ENCODE measurements at regions not wholly inside any gene's neighbourhood (a gene's known extent, or its start where the extent isn't known, plus 50 kb on each side); places are given as distances from the start of the nearest gene placed in this dataset.

DNA sequence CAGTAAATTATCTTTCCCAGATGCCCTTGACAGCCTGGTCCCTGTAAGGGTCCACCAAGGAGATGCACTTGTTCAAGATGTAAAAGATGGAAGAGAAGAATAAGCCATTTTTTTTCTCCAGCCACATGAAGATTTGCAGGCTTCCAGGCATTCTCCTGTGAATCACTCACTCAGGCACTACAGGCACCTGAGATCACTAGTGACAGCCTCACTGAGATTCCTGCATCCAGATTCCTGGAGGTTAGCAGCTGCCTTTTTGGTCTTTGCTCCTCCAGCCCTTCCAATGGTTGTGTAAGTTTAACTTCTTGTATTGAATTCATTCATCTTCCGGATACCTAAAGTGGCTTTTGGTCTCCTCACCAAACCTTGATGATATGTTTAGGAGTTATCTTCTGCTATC is 630.2 kb upstream of the CADM1 start:
- TF ChIP-seq PPARA (CRISPR knock-in tag; IDR thresholded peaks at IDR 0.05; ENCODE audit: borderline replicate concordance) = no peak
- TF ChIP-seq RARB (CRISPR knock-in tag; IDR thresholded peaks at IDR 0.05) = no peak
- TF ChIP-seq, protein P1, sequence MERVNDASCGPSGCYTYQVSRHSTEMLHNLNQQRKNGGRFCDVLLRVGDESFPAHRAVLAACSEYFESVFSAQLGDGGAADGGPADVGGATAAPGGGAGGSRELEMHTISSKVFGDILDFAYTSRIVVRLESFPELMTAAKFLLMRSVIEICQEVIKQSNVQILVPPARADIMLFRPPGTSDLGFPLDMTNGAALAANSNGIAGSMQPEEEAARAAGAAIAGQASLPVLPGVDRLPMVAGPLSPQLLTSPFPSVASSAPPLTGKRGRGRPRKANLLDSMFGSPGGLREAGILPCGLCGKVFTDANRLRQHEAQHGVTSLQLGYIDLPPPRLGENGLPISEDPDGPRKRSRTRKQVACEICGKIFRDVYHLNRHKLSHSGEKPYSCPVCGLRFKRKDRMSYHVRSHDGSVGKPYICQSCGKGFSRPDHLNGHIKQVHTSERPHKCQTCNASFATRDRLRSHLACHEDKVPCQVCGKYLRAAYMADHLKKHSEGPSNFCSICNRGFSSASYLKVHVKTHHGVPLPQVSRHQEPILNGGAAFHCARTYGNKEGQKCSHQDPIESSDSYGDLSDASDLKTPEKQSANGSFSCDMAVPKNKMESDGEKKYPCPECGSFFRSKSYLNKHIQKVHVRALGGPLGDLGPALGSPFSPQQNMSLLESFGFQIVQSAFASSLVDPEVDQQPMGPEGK (CRISPR knock-in tag; IDR thresholded peaks at IDR 0.05; ENCODE audit: borderline replicate concordance) = no peak
- TF ChIP-seq, protein P2, sequence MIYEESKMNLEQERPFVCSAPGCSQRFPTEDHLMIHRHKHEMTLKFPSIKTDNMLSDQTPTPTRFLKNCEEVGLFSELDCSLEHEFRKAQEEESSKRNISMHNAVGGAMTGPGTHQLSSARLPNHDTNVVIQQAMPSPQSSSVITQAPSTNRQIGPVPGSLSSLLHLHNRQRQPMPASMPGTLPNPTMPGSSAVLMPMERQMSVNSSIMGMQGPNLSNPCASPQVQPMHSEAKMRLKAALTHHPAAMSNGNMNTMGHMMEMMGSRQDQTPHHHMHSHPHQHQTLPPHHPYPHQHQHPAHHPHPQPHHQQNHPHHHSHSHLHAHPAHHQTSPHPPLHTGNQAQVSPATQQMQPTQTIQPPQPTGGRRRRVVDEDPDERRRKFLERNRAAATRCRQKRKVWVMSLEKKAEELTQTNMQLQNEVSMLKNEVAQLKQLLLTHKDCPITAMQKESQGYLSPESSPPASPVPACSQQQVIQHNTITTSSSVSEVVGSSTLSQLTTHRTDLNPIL (CRISPR knock-in tag; IDR thresholded peaks at IDR 0.05; ENCODE audit: low read depth) = no peak
- TF ChIP-seq TOX (CRISPR knock-in tag; IDR thresholded peaks at IDR 0.05; ENCODE audit: borderline replicate concordance) = no peak
- TF ChIP-seq ZFP30 (CRISPR knock-in tag; IDR thresholded peaks at IDR 0.05) = no peak
- no peak for TF ChIP-seq ZFP3 (CRISPR knock-in tag; IDR thresholded peaks at IDR 0.05)
- TF ChIP-seq TCF4 (CRISPR knock-in tag; IDR thresholded peaks at IDR 0.05; ENCODE audit: borderline replicate concordance) = no peak
- TF ChIP-seq, protein P3, sequence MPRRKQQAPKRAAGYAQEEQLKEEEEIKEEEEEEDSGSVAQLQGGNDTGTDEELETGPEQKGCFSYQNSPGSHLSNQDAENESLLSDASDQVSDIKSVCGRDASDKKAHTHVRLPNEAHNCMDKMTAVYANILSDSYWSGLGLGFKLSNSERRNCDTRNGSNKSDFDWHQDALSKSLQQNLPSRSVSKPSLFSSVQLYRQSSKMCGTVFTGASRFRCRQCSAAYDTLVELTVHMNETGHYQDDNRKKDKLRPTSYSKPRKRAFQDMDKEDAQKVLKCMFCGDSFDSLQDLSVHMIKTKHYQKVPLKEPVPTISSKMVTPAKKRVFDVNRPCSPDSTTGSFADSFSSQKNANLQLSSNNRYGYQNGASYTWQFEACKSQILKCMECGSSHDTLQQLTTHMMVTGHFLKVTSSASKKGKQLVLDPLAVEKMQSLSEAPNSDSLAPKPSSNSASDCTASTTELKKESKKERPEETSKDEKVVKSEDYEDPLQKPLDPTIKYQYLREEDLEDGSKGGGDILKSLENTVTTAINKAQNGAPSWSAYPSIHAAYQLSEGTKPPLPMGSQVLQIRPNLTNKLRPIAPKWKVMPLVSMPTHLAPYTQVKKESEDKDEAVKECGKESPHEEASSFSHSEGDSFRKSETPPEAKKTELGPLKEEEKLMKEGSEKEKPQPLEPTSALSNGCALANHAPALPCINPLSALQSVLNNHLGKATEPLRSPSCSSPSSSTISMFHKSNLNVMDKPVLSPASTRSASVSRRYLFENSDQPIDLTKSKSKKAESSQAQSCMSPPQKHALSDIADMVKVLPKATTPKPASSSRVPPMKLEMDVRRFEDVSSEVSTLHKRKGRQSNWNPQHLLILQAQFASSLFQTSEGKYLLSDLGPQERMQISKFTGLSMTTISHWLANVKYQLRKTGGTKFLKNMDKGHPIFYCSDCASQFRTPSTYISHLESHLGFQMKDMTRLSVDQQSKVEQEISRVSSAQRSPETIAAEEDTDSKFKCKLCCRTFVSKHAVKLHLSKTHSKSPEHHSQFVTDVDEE (CRISPR knock-in tag; IDR thresholded peaks at IDR 0.05) = no peak
- TF ChIP-seq, protein P4, sequence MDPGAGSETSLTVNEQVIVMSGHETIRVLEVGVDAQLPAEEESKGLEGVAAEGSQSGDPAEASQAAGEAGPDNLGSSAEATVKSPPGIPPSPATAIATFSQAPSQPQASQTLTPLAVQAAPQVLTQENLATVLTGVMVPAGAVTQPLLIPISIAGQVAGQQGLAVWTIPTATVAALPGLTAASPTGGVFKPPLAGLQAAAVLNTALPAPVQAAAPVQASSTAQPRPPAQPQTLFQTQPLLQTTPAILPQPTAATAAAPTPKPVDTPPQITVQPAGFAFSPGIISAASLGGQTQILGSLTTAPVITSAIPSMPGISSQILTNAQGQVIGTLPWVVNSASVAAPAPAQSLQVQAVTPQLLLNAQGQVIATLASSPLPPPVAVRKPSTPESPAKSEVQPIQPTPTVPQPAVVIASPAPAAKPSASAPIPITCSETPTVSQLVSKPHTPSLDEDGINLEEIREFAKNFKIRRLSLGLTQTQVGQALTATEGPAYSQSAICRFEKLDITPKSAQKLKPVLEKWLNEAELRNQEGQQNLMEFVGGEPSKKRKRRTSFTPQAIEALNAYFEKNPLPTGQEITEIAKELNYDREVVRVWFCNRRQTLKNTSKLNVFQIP (CRISPR knock-in tag; IDR thresholded peaks at IDR 0.05; ENCODE audit: borderline replicate concordance, low read depth) = no peak
- TF ChIP-seq ZNF565 (CRISPR knock-in tag; conservative IDR thresholded peaks at IDR 0.05; ENCODE audit: low read depth) = no peak
- TF ChIP-seq ESRRG (CRISPR knock-in tag; IDR thresholded peaks at IDR 0.05) = no peak
- TF ChIP-seq ARNTL (CRISPR knock-in tag; IDR thresholded peaks at IDR 0.05; ENCODE audit: borderline replicate concordance, low read depth) = no peak
